Tibial nerve (tissue), 4 donors: ENCODE measurements at regions not wholly inside any gene's neighbourhood (a gene's known extent, or its start where the extent isn't known, plus 50 kb on each side); places are given as distances from the start of the nearest gene placed in this dataset.

Experiments
- CTCF ChIP-seq, 5 experiments: fragments of 200-600 bp in 3 of 5; fragments of 450-650 bp in 2 of 5; sonication (generic) in 3 of 5; IDR thresholded peaks; one replicate each; pipeline ENCODE4 v1.5.1; 2016 to 2019; ENCODE audit warnings: antibody characterized with exemption in 5 of 5, mild to moderate bottlenecking in 3 of 5, moderate library complexity in 2 of 5
- EP300 ChIP-seq, 2 donors: sonication (generic); formaldehyde crosslinking; IDR thresholded peaks; one replicate each; pipeline ENCODE4 v1.6.1; 2017; ENCODE audit warnings: antibody characterized with exemption in 2 of 2, mild to moderate bottlenecking in 1 of 2

DNA sequence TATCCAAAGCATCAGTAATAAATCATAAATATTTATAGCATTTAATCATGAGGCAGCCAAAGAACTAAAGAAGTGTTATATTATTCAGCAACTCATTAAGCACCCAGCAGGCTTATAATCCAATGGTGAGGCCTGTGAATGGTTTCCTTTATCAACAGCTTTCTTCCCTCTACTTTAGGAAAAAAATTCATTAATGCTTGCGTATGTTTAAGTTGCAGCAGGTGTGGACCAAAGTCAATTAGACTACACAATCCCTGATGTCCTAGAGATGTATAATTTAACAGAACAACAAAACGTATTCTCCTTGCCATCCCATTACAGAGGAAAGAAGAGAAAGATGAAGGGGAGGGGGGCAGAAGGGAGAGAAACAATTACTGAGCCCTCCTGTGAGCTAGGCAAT, 87.7 kb upstream of the MAGI3 start:
- TF ChIP-seq CTCF (IDR thresholded peaks at IDR 0.05) = no peak
- no peak for TF ChIP-seq EP300 (IDR thresholded peaks at IDR 0.05)
